ENCODE measurements at regions not wholly inside any gene's neighbourhood (a gene's known extent, or its start where the extent isn't known, plus 50 kb on each side); places are given as distances from the start of the nearest gene placed in this dataset.
A peak's percentile ranks its signal among the peaks of the same experiment; 100 is the strongest.

- Mint-ChIP-seq H3K36me3 (no peaks in the 10 kb centered on the region), H3K4me3 (no peak overlapping the region), H3K9me3 (no peaks in the 10 kb centered on the region), H3K27me3 (no peaks in the 10 kb centered on the region), H3K4me1 (peaks cover 7 to 12% (median 8%) of the 10 kb centered on the region in 3 donors), H3K27ac (no peak overlapping the region)
- Histone ChIP-seq H3K4me1 (ENCODE audit: control insufficient read depth in 1 of 2, extremely low read depth in 1 of 2, insufficient read depth in 2 of 2, low read length in 2 of 2) (peaks cover 0 to 7% of the 10 kb centered on the region in 2 experiments), H3K36me3 (ENCODE audit: control insufficient read depth in 2 of 2, extremely low read depth in 1 of 2, insufficient read depth in 1 of 2, low read length in 1 of 2) (no peaks in the 10 kb centered on the region), H3K27ac (ENCODE audit: low read length) (no peak overlapping the region), H3K9me3 (no peaks in the 10 kb centered on the region), H3K4me3 (ENCODE audit: control insufficient read depth in 1 of 2, extremely low read depth in 1 of 2, low read length in 1 of 2) (no peak overlapping the region), H3K27me3 (replicated peaks in 1 of 2; ENCODE audit: control insufficient read depth in 2 of 2, extremely low read depth in 1 of 2, insufficient read depth in 2 of 2, low read length in 1 of 2) (no peaks in the 10 kb centered on the region)
- DNase-seq, result no peak
- CTCF ChIA-PET, result interaction anchor here in 1 of 2 donors (1.2 kb wide), 1 partner anchor 17 kb away, joined by 4 read pairs; no protein-coding TSS in a partner anchor
- POLR2A ChIA-PET, result interaction anchor here in 1 of 2 donors (0.7 kb wide), 1 partner anchor 109 kb away, joined by 3 read pairs; no protein-coding TSS in a partner anchor
- ATAC-seq (replicated peaks in 1 of 4), result no peak
- no CpG with 5 or more reads among the region's 4 CpGs for WGBS (ENCODE audit: insufficient coverage)
These were observed 160.9 kb upstream of the DMAC1 start for GRCh38 chr9:7960320-7961050.

DNA sequence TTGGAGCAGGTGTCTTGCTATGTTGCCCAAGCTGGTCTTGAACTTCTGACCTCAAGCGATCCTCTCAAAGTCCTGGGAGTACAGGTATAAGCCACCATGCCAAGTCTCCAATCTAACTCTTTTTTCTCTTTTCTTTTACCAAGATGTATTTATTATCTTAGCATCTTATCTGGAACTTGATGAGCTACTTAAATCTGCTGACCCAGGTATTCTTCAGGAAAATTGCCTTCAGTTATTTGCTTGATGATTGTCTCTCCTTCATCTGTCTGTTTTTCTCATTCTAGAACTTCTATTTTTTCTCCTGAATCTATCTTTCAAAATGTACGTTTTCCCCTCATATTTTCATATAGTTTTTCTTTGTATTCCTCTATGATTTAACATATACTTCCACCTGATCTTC lies 158.2 kb upstream of the DMAC1 start:
- Mint-ChIP-seq H3K36me3 (no peaks in the 10 kb centered on the region), H3K27ac (no peak overlapping the region), H3K27me3 (no peaks in the 10 kb centered on the region), H3K9me3 (no peaks in the 10 kb centered on the region), H3K4me1 (peaks cover 7 to 12% (median 8%) of the 10 kb centered on the region in 3 donors), H3K4me3 (no peak overlapping the region)
- no CpG with 5 or more reads among the region's 2 CpGs for WGBS (ENCODE audit: insufficient coverage)
- no peaks in the 10 kb centered on the region for H3K27me3 ChIP-seq (replicated peaks in 1 of 2; ENCODE audit: control insufficient read depth in 2 of 2, extremely low read depth in 1 of 2, insufficient read depth in 2 of 2, low read length in 1 of 2)
- no peaks in the 10 kb centered on the region for H3K9me3 ChIP-seq
- ATAC-seq (replicated peaks in 1 of 4) (no peak), DNase-seq (no peak)
- H3K4me1 ChIP-seq (ENCODE audit: control insufficient read depth in 1 of 2, extremely low read depth in 1 of 2, insufficient read depth in 2 of 2, low read length in 2 of 2), result peaks cover 0 to 7% of the 10 kb centered on the region in 2 experiments
- no peaks in the 10 kb centered on the region for H3K36me3 ChIP-seq (ENCODE audit: control insufficient read depth in 2 of 2, extremely low read depth in 1 of 2, insufficient read depth in 1 of 2, low read length in 1 of 2)
- no peak overlapping the region for H3K27ac ChIP-seq (ENCODE audit: low read length)
- ChIA-PET POLR2A (interaction anchor here in 1 of 2 donors (0.6 to 0.7 kb wide), 2 partner anchors 24 to 158 kb away, joined by 3 to 6 read pairs; partner anchors contain the start of gene DMAC1), CTCF (no interaction called here)
- no peak overlapping the region for H3K4me3 ChIP-seq (ENCODE audit: control insufficient read depth in 1 of 2, extremely low read depth in 1 of 2, low read length in 1 of 2)

DNA sequence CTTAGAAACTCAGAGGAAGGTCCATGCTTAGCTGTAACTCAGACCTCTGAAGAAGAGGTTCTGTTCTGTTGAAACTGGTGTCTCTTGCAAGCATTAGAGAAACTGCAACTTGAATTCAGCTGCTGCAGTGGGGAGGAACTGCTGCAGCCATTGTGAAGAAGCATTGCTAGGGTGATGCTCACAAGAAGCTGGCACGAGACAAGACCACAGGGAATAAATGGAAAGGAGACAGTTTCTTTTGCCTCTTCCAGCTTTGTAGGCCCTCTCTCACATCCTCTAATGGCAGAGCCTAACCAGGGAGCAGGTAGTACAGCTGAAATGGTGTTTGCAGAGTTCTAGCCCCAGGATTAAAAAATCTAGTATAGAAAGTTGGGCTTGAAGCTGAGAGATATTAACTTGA lies 148.0 kb upstream of the DMAC1 start:
- Histone ChIP-seq H3K4me3 (ENCODE audit: control insufficient read depth in 1 of 2, extremely low read depth in 1 of 2, low read length in 1 of 2) (no peak overlapping the region), H3K9me3 (no peaks in the 10 kb centered on the region), H3K4me1 (ENCODE audit: control insufficient read depth in 1 of 2, extremely low read depth in 1 of 2, insufficient read depth in 2 of 2, low read length in 2 of 2) (no peaks in the 10 kb centered on the region), H3K27ac (ENCODE audit: low read length) (no peak overlapping the region), H3K27me3 (replicated peaks in 1 of 2; ENCODE audit: control insufficient read depth in 2 of 2, extremely low read depth in 1 of 2, insufficient read depth in 2 of 2, low read length in 1 of 2) (no peaks in the 10 kb centered on the region), H3K36me3 (ENCODE audit: control insufficient read depth in 2 of 2, extremely low read depth in 1 of 2, insufficient read depth in 1 of 2, low read length in 1 of 2) (no peaks in the 10 kb centered on the region)
- ChIA-PET POLR2A (no interaction called here), CTCF (no interaction called here)
- Mint-ChIP-seq H3K27ac (no peak overlapping the region), H3K36me3 (no peaks in the 10 kb centered on the region), H3K4me3 (no peak overlapping the region), H3K27me3 (no peaks in the 10 kb centered on the region), H3K9me3 (peaks cover 0 to 4% (median 0%) of the 10 kb centered on the region in 3 donors), H3K4me1 (peaks cover 6 to 20% (median 9%) of the 10 kb centered on the region in 3 donors)
- no peak for ATAC-seq (replicated peaks in 1 of 4)
- 60% methylated on average over 1 of the region's 1 CpG for WGBS (ENCODE audit: insufficient coverage)
- no peak for DNase-seq

GRCh38 chr9:7946458-7946857 lies 146.9 kb upstream of the DMAC1 start:
- Mint-ChIP-seq H3K27me3 (no peaks in the 10 kb centered on the region), H3K9me3 (peaks cover 0 to 4% (median 0%) of the 10 kb centered on the region in 3 donors), H3K4me1 (peaks cover 6 to 20% (median 9%) of the 10 kb centered on the region in 3 donors), H3K4me3 (no peak overlapping the region), H3K27ac (no peak overlapping the region), H3K36me3 (no peaks in the 10 kb centered on the region)
- 100% methylated on average over 2 of the region's 3 CpGs for WGBS (ENCODE audit: insufficient coverage)
- no peak for DNase-seq
- ChIA-PET CTCF (no interaction called here), POLR2A (no interaction called here)
- Histone ChIP-seq H3K27me3 (replicated peaks in 1 of 2; ENCODE audit: control insufficient read depth in 2 of 2, extremely low read depth in 1 of 2, insufficient read depth in 2 of 2, low read length in 1 of 2) (no peaks in the 10 kb centered on the region), H3K36me3 (ENCODE audit: control insufficient read depth in 2 of 2, extremely low read depth in 1 of 2, insufficient read depth in 1 of 2, low read length in 1 of 2) (no peaks in the 10 kb centered on the region), H3K27ac (ENCODE audit: low read length) (no peak overlapping the region), H3K4me3 (ENCODE audit: control insufficient read depth in 1 of 2, extremely low read depth in 1 of 2, low read length in 1 of 2) (no peak overlapping the region), H3K4me1 (ENCODE audit: control insufficient read depth in 1 of 2, extremely low read depth in 1 of 2, insufficient read depth in 2 of 2, low read length in 2 of 2) (no peaks in the 10 kb centered on the region), H3K9me3 (no peaks in the 10 kb centered on the region)
- ATAC-seq (replicated peaks in 1 of 4), result no peak

DNA sequence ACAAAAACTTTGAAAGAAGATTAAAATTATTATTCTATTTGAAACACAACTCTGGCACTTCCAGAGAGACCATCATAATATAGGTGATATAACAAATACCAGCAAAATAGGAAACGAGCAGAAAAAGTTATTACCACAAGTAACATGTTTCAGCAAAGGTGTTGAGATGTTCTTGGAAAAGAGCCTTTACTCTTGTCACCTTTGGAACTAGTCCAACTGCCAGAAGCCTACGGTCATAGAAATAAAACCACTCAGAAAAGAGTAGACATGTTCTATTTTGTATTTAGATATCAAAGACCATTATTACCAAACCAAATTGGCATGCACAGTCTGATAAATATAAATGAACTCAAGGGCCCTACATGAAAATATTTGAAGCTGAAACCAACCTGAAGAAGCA lies 145.0 kb upstream of the DMAC1 start:
- Histone ChIP-seq H3K9me3 (no peaks in the 10 kb centered on the region), H3K36me3 (ENCODE audit: control insufficient read depth in 2 of 2, extremely low read depth in 1 of 2, insufficient read depth in 1 of 2, low read length in 1 of 2) (no peaks in the 10 kb centered on the region), H3K4me3 (ENCODE audit: control insufficient read depth in 1 of 2, extremely low read depth in 1 of 2, low read length in 1 of 2) (no peak overlapping the region), H3K4me1 (ENCODE audit: control insufficient read depth in 1 of 2, extremely low read depth in 1 of 2, insufficient read depth in 2 of 2, low read length in 2 of 2) (no peaks in the 10 kb centered on the region), H3K27ac (ENCODE audit: low read length) (no peak overlapping the region), H3K27me3 (replicated peaks in 1 of 2; ENCODE audit: control insufficient read depth in 2 of 2, extremely low read depth in 1 of 2, insufficient read depth in 2 of 2, low read length in 1 of 2) (no peaks in the 10 kb centered on the region)
- Mint-ChIP-seq H3K27ac (no peak overlapping the region), H3K27me3 (no peaks in the 10 kb centered on the region), H3K4me1 (peaks cover 6 to 20% (median 9%) of the 10 kb centered on the region in 3 donors), H3K36me3 (peaks cover 2% of the 10 kb centered on the region), H3K4me3 (no peak overlapping the region), H3K9me3 (peaks cover 2 to 13% (median 8%) of the 10 kb centered on the region in 3 donors)
- CTCF ChIA-PET, result no interaction called here
- ATAC-seq (replicated peaks in 1 of 4), result no peak
- POLR2A ChIA-PET, result no interaction called here
- no peak for DNase-seq
- no CpG with 5 or more reads among the region's 2 CpGs for WGBS (ENCODE audit: insufficient coverage)

- Histone ChIP-seq H3K36me3 (ENCODE audit: control insufficient read depth in 2 of 2, extremely low read depth in 1 of 2, insufficient read depth in 1 of 2, low read length in 1 of 2) (no peaks in the 10 kb centered on the region), H3K27ac (ENCODE audit: low read length) (no peak overlapping the region), H3K9me3 (no peaks in the 10 kb centered on the region), H3K4me1 (ENCODE audit: control insufficient read depth in 1 of 2, extremely low read depth in 1 of 2, insufficient read depth in 2 of 2, low read length in 2 of 2) (peaks cover 24% of the 10 kb centered on the region in 2 experiments), H3K4me3 (ENCODE audit: control insufficient read depth in 1 of 2, extremely low read depth in 1 of 2, low read length in 1 of 2) (no peak overlapping the region), H3K27me3 (replicated peaks in 1 of 2; ENCODE audit: control insufficient read depth in 2 of 2, extremely low read depth in 1 of 2, insufficient read depth in 2 of 2, low read length in 1 of 2) (no peaks in the 10 kb centered on the region)
- Mint-ChIP-seq H3K36me3 (peaks cover 4% of the 10 kb centered on the region), H3K27ac (peak overlapping the region; percentile 62 to 70), H3K4me3 (no peak overlapping the region), H3K4me1 (peaks cover 18 to 32% (median 32%) of the 10 kb centered on the region in 3 donors), H3K9me3 (peaks cover 2 to 15% (median 4%) of the 10 kb centered on the region in 3 donors), H3K27me3 (no peaks in the 10 kb centered on the region)
- CTCF ChIA-PET, result no interaction called here
- DNase-seq, result no peak
- POLR2A ChIA-PET, result no interaction called here
- ATAC-seq (replicated peaks in 1 of 4), result no peak
- 100% methylated on average over 3 of the region's 7 CpGs for WGBS (ENCODE audit: insufficient coverage)
These were observed 138.3 kb upstream of the DMAC1 start for GRCh38 chr9:7937761-7938491.
